Activated T-helper 1 cell treated with Interleukin-2 at 50 U/mL for 16 hours (primary cell): ENCODE measurements at regions not wholly inside any gene's neighbourhood (a gene's known extent, or its start where the extent isn't known, plus 50 kb on each side); places are given as distances from the start of the nearest gene placed in this dataset.
"Not testable (repeated sequence)": the region's sequence is repeated elsewhere in the genome, so short reads cannot be mapped to it uniquely, and the experiment has no call there.

ENCODE experiments used
- DNase-seq: peaks from one replicate; pipeline ENCODE4 v3.0.0-alpha.2; 2020; ENCODE audit warnings: low read depth

GRCh38 chr6:15096894-15097837 is 148.7 kb upstream of the JARID2 start:
- DNase-seq, result no peak

- no peak for DNase-seq
Observed at GRCh38 chr6:15101130-15101529, 144.7 kb upstream of the JARID2 start.

- no peak for DNase-seq
Observed at GRCh38 chr6:15102241-15102640, 143.6 kb upstream of the JARID2 start.

- no peak for DNase-seq
Observed at GRCh38 chr6:15106958-15107643, 138.8 kb upstream of the JARID2 start.

GRCh38 chr6:15107644-15108382 is 138.1 kb upstream of the JARID2 start:
- DNase-seq, result no peak

- DNase-seq, result no peak
Observed at GRCh38 chr6:15108383-15108715, 137.5 kb upstream of the JARID2 start.

- DNase-seq, result no peak
Observed at GRCh38 chr6:15109338-15110090, 136.4 kb upstream of the JARID2 start.

GRCh38 chr6:15110726-15111354 is 135.0 kb upstream of the JARID2 start:
- DNase-seq, result no peak

GRCh38 chr6:15111576-15111975 is 134.3 kb upstream of the JARID2 start:
- not testable (repeated sequence) for DNase-seq

GRCh38 chr6:15113587-15113986 is 132.3 kb upstream of the JARID2 start:
- DNase-seq, result no peak

- DNase-seq, result no peak
Observed at GRCh38 chr6:15114061-15114460, 131.8 kb upstream of the JARID2 start.

- no peak for DNase-seq
Observed at GRCh38 chr6:15116889-15117288, 129.0 kb upstream of the JARID2 start.

GRCh38 chr6:15121443-15121842 is 124.4 kb upstream of the JARID2 start:
- DNase-seq, result no peak

- no peak for DNase-seq
Observed at GRCh38 chr6:15121977-15122550, 123.8 kb upstream of the JARID2 start.

- DNase-seq, result no peak
Observed at GRCh38 chr6:15129887-15130286, 116.0 kb upstream of the JARID2 start.

- DNase-seq, result no peak
Observed at GRCh38 chr6:15131234-15131633, 114.6 kb upstream of the JARID2 start.

GRCh38 chr6:15131651-15132061 is 114.2 kb upstream of the JARID2 start:
- no peak for DNase-seq

GRCh38 chr6:15132167-15132566 is 113.7 kb upstream of the JARID2 start:
- DNase-seq, result no peak

GRCh38 chr6:15132854-15133670 is 112.8 kb upstream of the JARID2 start:
- DNase-seq, result no peak

GRCh38 chr6:15137086-15137485 is 108.8 kb upstream of the JARID2 start:
- DNase-seq, result no peak
